Endothelial cell of umbilical vein (primary cell): ENCODE measurements at regions not wholly inside any gene's neighbourhood (a gene's known extent, or its start where the extent isn't known, plus 50 kb on each side); places are given as distances from the start of the nearest gene placed in this dataset.

Experiments used
- BruUV-seq: library from RNA; stranded (reverse); fragments of 400-500 nt; replicated peaks from 2 replicates; lab custom pipeline; 2021; lab: Mats Ljungman, UMichigan
- CTCF ChIA-PET: fragments of 300-600, 350-600 bp; sonication (Branson Sonifier 250); formaldehyde crosslinking; loops from one replicate; lab custom pipeline; 2021; ENCODE audit warnings: antibody characterized with exemption, inconsistent platforms; lab: Charles Lee
- POLR2A ChIA-PET: fragments of 300-600, 350-600 bp; sonication (Branson Sonifier 250); formaldehyde crosslinking; loops from one replicate; lab custom pipeline; 2021; ENCODE audit warnings: antibody characterized with exemption, inconsistent platforms; lab: Charles Lee
- DNase-seq: peaks from one replicate; pipeline ENCODE4 v3.0.0-alpha.2; 2011; ENCODE audit warnings: low read depth, low spot score
- FAIRE-seq: peaks from 2 replicates; lab custom pipeline; 2011; peaks lifted over from hg19 to GRCh38; lab: Jason Lieb, UNC
- H2AFZ ChIP-seq: 2 replicates; pipeline ENCODE4 v1.6.0; 2012; ENCODE audit warnings: low read depth, low read length, control low read depth, inconsistent platforms
- H3K27ac ChIP-seq: 2 replicates; pipeline ENCODE4 v1.5.1; 2011; ENCODE audit warnings: low read depth, mild to moderate bottlenecking, control low read depth, low read length, moderate library complexity; ENCODE audit not compliant: insufficient read depth
- H3K27me3 ChIP-seq, 2 experiments: 2 replicates each; pipeline versions ENCODE4 v1.6.0 to v1.6.1; 2011; ENCODE audit warnings: low read length in 2 of 2, mixed read lengths in 1 of 2; ENCODE audit not compliant: control insufficient read depth in 2 of 2, insufficient read depth in 2 of 2
- H3K36me3 ChIP-seq, 2 experiments: 2 replicates in 1 of 2; 3 replicates in 1 of 2; pipeline ENCODE4 v1.5.1; 2011; ENCODE audit warnings: low read length in 2 of 2, mild to moderate bottlenecking in 1 of 2, moderate library complexity in 1 of 2; ENCODE audit not compliant: control insufficient read depth in 2 of 2, insufficient read depth in 2 of 2; ENCODE audit errors: extremely low read depth in 1 of 2
- H3K4me1 ChIP-seq: 3 replicates; pipeline ENCODE4 v1.5.1; 2011; ENCODE audit warnings: mild to moderate bottlenecking, low read length; ENCODE audit not compliant: control insufficient read depth, insufficient read depth; ENCODE audit errors: extremely low read depth
- H3K4me2 ChIP-seq: 2 replicates; pipeline ENCODE4 v1.6.1; 2011; ENCODE audit warnings: low read length, control low read depth, mixed read lengths; ENCODE audit not compliant: insufficient read depth
- H3K4me3 ChIP-seq, 3 experiments: fragments of 200-600 bp in 1 of 3; sonication (generic), shearing (Covaris generic) in 1 of 3; replicated peaks in 1 of 3; 2 replicates each; pipeline ENCODE4 v1.5.1; 2011 to 2016; ENCODE audit warnings: control low read depth in 3 of 3, low read length in 3 of 3, mild to moderate bottlenecking in 2 of 3, inconsistent platforms in 1 of 3, low read depth in 1 of 3, moderate library complexity in 1 of 3; ENCODE audit not compliant: insufficient read depth in 1 of 3
- H3K79me2 ChIP-seq: 2 replicates; pipeline ENCODE4 v1.6.0; 2012; ENCODE audit warnings: low read length, inconsistent platforms; ENCODE audit not compliant: control insufficient read depth, insufficient read depth
- H3K9ac ChIP-seq: replicated peaks from 2 replicates; pipeline ENCODE3; 2011; ENCODE audit warnings: low read length, control low read depth; ENCODE audit not compliant: insufficient read depth; ENCODE audit errors: extremely low read depth
- H3K9me1 ChIP-seq: replicated peaks from 3 replicates; pipeline ENCODE4 v1.6.0; 2011; ENCODE audit warnings: mild to moderate bottlenecking, low read length; ENCODE audit not compliant: control insufficient read depth, insufficient read depth; ENCODE audit errors: extremely low read depth
- H3K9me3 ChIP-seq: replicated peaks from 2 replicates; pipeline ENCODE4 v1.5.1; 2012; ENCODE audit warnings: low read length, inconsistent platforms; ENCODE audit not compliant: control insufficient read depth, insufficient read depth
- H4K20me1 ChIP-seq: replicated peaks from 2 replicates; pipeline ENCODE3; 2011; ENCODE audit warnings: mild to moderate bottlenecking, low read length; ENCODE audit not compliant: control insufficient read depth, insufficient read depth; ENCODE audit errors: extremely low read depth
- CTCF ChIP-seq, 2 donors: IDR thresholded peaks; 1 replicate in 1 of 2; 2 replicates in 1 of 2; pipeline ENCODE4 v1.5.1; 2011; ENCODE audit warnings: low read length in 2 of 2, mild to moderate bottlenecking in 2 of 2, moderate library complexity in 2 of 2, control low read depth in 1 of 2, inconsistent platforms in 1 of 2, low read depth in 1 of 2; ENCODE audit not compliant: insufficient read depth in 1 of 2; ENCODE audit errors: extremely low read depth in 1 of 2
- EZH2 ChIP-seq: IDR thresholded peaks from 2 replicates; pipeline ENCODE4 v1.6.1; 2012; ENCODE audit warnings: borderline replicate concordance, low read depth, mild to moderate bottlenecking, moderate library complexity, low read length, inconsistent platforms; ENCODE audit not compliant: severe bottlenecking
- FOS ChIP-seq: IDR thresholded peaks from 2 replicates; pipeline ENCODE4 v1.6.1; 2011; ENCODE audit warnings: mild to moderate bottlenecking, low read length, moderate library complexity, borderline replicate concordance; ENCODE audit not compliant: insufficient read depth
- GATA2 ChIP-seq: IDR thresholded peaks from 2 replicates; pipeline ENCODE4 v1.7.0; 2011; ENCODE audit warnings: low read depth, mild to moderate bottlenecking, moderate library complexity, mixed read lengths, low read length; ENCODE audit not compliant: insufficient read length, insufficient read depth
- JUN ChIP-seq: IDR thresholded peaks from 2 replicates; pipeline ENCODE4 v1.6.1; 2011; ENCODE audit warnings: borderline replicate concordance, low read depth; ENCODE audit not compliant: insufficient read length, insufficient read depth
- MAX ChIP-seq: IDR thresholded peaks from 2 replicates; pipeline ENCODE4 v1.6.1; 2011; ENCODE audit not compliant: insufficient read depth, insufficient read length
- MYC ChIP-seq: IDR thresholded peaks from one replicate; pipeline ENCODE4 v1.6.1; 2011; ENCODE audit warnings: mild to moderate bottlenecking, low read depth, low read length
- POLR2A ChIP-seq: IDR thresholded peaks from 2 replicates; pipeline ENCODE4 v1.6.1; 2012; ENCODE audit warnings: low read depth, mild to moderate bottlenecking, control low read depth, low read length
- POLR2AphosphoS5 ChIP-seq: IDR thresholded peaks from 2 replicates; pipeline ENCODE4 v1.6.1; 2012; ENCODE audit warnings: low read depth, mild to moderate bottlenecking, control low read depth, low read length, moderate library complexity; ENCODE audit not compliant: insufficient read depth
- dilution Hi-C: fragments of 300-500 bp; cut with MboI; formaldehyde crosslinking; loops from one replicate; pipeline ENCODE4 v1.15.0; 2019; ENCODE audit warnings: low sequenced_read_pairs; ENCODE audit not compliant: extremely low pct_ligation_motif_present
- intact Hi-C: fragments of 100-400 bp; cut with micrococcal nuclease; formaldehyde crosslinking; loops from one replicate; pipeline ENCODE4 v1.10.0; 2022

DNA sequence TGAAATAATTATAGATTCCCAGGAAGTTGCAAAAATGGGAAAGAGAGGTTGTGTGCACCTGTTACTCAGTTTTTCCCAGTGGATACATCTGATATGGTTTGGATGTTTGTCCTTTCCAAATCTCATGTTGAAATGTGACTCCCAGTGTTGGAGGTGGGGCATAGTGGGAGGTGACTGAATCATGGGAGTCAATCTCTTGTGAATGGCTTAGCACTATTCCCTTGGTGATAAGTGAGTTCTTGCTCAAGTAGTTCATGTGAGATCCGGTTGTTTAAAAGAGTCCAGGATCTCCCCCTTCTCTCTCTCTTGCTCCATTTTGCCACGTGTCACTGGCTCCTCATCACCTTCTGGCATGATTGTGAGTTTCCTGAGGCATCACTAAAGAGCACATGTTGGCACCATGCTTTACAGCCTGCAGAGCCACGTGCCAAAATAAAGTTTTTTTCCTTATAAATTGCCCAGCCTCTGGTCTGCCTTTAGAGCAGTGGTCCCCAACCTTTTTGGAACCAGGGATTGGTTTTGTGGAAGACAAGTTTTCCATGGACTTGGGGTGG lies 149.2 kb downstream of the RAMP3 start:
- no peak overlapping the region for H3K27ac ChIP-seq
- H3K36me3 ChIP-seq = no peaks in the 10 kb centered on the region
- no peaks in the 10 kb centered on the region for H3K79me2 ChIP-seq
- H3K4me3 ChIP-seq = no peak overlapping the region
- POLR2A ChIA-PET = no interaction called here
- no peaks in the 10 kb centered on the region for H3K9me1 ChIP-seq
- dilution Hi-C loops = no loop called here
- H3K9ac ChIP-seq = no peak overlapping the region
- H3K27me3 ChIP-seq = peaks cover 0 to 2% of the 10 kb centered on the region in 2 experiments
- DNase-seq (no peak), FAIRE-seq (no peak)
- H3K4me2 ChIP-seq = no peak overlapping the region
- intact Hi-C loops = no loop called here
- H3K9me3 ChIP-seq = no peaks in the 10 kb centered on the region
- no peaks in the 10 kb centered on the region for H3K4me1 ChIP-seq
- CTCF ChIA-PET = no interaction called here
- BruUV-seq = no TSS peak
- no peak overlapping the region for H2AFZ ChIP-seq
- H4K20me1 ChIP-seq = no peaks in the 10 kb centered on the region
- TF ChIP-seq POLR2A (no peak), POLR2AphosphoS5 (no peak), FOS (no peak), CTCF (IDR thresholded peaks at IDR 0.05; ENCODE audit: extremely low read depth in 1 of 2, insufficient read depth in 1 of 2, low read depth in 1 of 2, low read length in 2 of 2) (no peak), JUN (no peak), MYC (no peak), GATA2 (no peak), EZH2 (no peak), MAX (no peak)
